ENCODE measurements at regions not wholly inside any gene's neighbourhood (a gene's known extent, or its start where the extent isn't known, plus 50 kb on each side); places are given as distances from the start of the nearest gene placed in this dataset.

- no peaks in the 10 kb centered on the region for H3K4me1 ChIP-seq (ENCODE audit: control insufficient read depth, insufficient read depth, low read length)
- no peak overlapping the region for H3K4me3 ChIP-seq (ENCODE audit: low read length in 2 of 2)
- no peak overlapping the region for H3K27ac ChIP-seq (ENCODE audit: low read length)
- no peaks in the 10 kb centered on the region for H3K36me3 ChIP-seq (ENCODE audit: control insufficient read depth in 2 of 2, insufficient read depth in 2 of 2, low read length in 2 of 2)
- H3K27me3 ChIP-seq (ENCODE audit: control insufficient read depth in 1 of 2, insufficient read depth in 2 of 2, low read length in 2 of 2): peaks cover 0 to 5% of the 10 kb centered on the region in 2 donors
- H3K9ac ChIP-seq (ENCODE audit: low read length in 2 of 2): no peak overlapping the region
- no peaks in the 10 kb centered on the region for H3K9me3 ChIP-seq (ENCODE audit: control insufficient read depth in 2 of 2, low read length in 2 of 2)
Observed at GRCh38 chrX:9329056-9329455, 135.8 kb upstream of the TBL1X start.

GRCh38 chrX:9330249-9330982, 134.4 kb upstream of the TBL1X start:
- Histone ChIP-seq H3K27me3 (ENCODE audit: control insufficient read depth in 1 of 2, insufficient read depth in 2 of 2, low read length in 2 of 2) (peaks cover 0 to 5% of the 10 kb centered on the region in 2 donors), H3K36me3 (ENCODE audit: control insufficient read depth in 2 of 2, insufficient read depth in 2 of 2, low read length in 2 of 2) (no peaks in the 10 kb centered on the region), H3K4me1 (ENCODE audit: control insufficient read depth, insufficient read depth, low read length) (no peaks in the 10 kb centered on the region), H3K27ac (ENCODE audit: low read length) (no peak overlapping the region), H3K4me3 (ENCODE audit: low read length in 2 of 2) (no peak overlapping the region), H3K9me3 (ENCODE audit: control insufficient read depth in 2 of 2, low read length in 2 of 2) (no peaks in the 10 kb centered on the region), H3K9ac (ENCODE audit: low read length in 2 of 2) (no peak overlapping the region)

- no peaks in the 10 kb centered on the region for H3K9me3 ChIP-seq (ENCODE audit: control insufficient read depth in 2 of 2, low read length in 2 of 2)
- H3K27me3 ChIP-seq (ENCODE audit: control insufficient read depth in 1 of 2, insufficient read depth in 2 of 2, low read length in 2 of 2): peaks cover 0 to 2% of the 10 kb centered on the region in 2 donors
- H3K9ac ChIP-seq (ENCODE audit: low read length in 2 of 2): no peak overlapping the region
- H3K36me3 ChIP-seq (ENCODE audit: control insufficient read depth in 2 of 2, insufficient read depth in 2 of 2, low read length in 2 of 2): no peaks in the 10 kb centered on the region
- H3K27ac ChIP-seq (ENCODE audit: low read length): no peak overlapping the region
- peaks cover 4% of the 10 kb centered on the region for H3K4me1 ChIP-seq (ENCODE audit: control insufficient read depth, insufficient read depth, low read length)
- no peak overlapping the region for H3K4me3 ChIP-seq (ENCODE audit: low read length in 2 of 2)
Observed at GRCh38 chrX:9333873-9334560, 130.8 kb upstream of the TBL1X start.

GRCh38 chrX:9335251-9335650, 129.6 kb upstream of the TBL1X start:
- Histone ChIP-seq H3K9me3 (ENCODE audit: control insufficient read depth in 2 of 2, low read length in 2 of 2) (no peaks in the 10 kb centered on the region), H3K27me3 (ENCODE audit: control insufficient read depth in 1 of 2, insufficient read depth in 2 of 2, low read length in 2 of 2) (peaks cover 0 to 2% of the 10 kb centered on the region in 2 donors), H3K36me3 (ENCODE audit: control insufficient read depth in 2 of 2, insufficient read depth in 2 of 2, low read length in 2 of 2) (no peaks in the 10 kb centered on the region), H3K9ac (ENCODE audit: low read length in 2 of 2) (no peak overlapping the region), H3K27ac (ENCODE audit: low read length) (no peak overlapping the region), H3K4me3 (ENCODE audit: low read length in 2 of 2) (no peak overlapping the region), H3K4me1 (ENCODE audit: control insufficient read depth, insufficient read depth, low read length) (peaks cover 6% of the 10 kb centered on the region)

GRCh38 chrX:9336456-9336855, 128.4 kb upstream of the TBL1X start:
- Histone ChIP-seq H3K9ac (ENCODE audit: low read length in 2 of 2) (no peak overlapping the region), H3K9me3 (ENCODE audit: control insufficient read depth in 2 of 2, low read length in 2 of 2) (no peaks in the 10 kb centered on the region), H3K27ac (ENCODE audit: low read length) (no peak overlapping the region), H3K4me1 (ENCODE audit: control insufficient read depth, insufficient read depth, low read length) (peaks cover 14% of the 10 kb centered on the region), H3K27me3 (ENCODE audit: control insufficient read depth in 1 of 2, insufficient read depth in 2 of 2, low read length in 2 of 2) (peaks cover 0 to 2% of the 10 kb centered on the region in 2 donors), H3K4me3 (ENCODE audit: low read length in 2 of 2) (no peak overlapping the region), H3K36me3 (ENCODE audit: control insufficient read depth in 2 of 2, insufficient read depth in 2 of 2, low read length in 2 of 2) (no peaks in the 10 kb centered on the region)

- Histone ChIP-seq H3K27ac (ENCODE audit: low read length) (no peak overlapping the region), H3K4me1 (ENCODE audit: control insufficient read depth, insufficient read depth, low read length) (peaks cover 14% of the 10 kb centered on the region), H3K36me3 (ENCODE audit: control insufficient read depth in 2 of 2, insufficient read depth in 2 of 2, low read length in 2 of 2) (no peaks in the 10 kb centered on the region), H3K4me3 (ENCODE audit: low read length in 2 of 2) (no peak overlapping the region), H3K9me3 (ENCODE audit: control insufficient read depth in 2 of 2, low read length in 2 of 2) (no peaks in the 10 kb centered on the region), H3K9ac (ENCODE audit: low read length in 2 of 2) (no peak overlapping the region), H3K27me3 (ENCODE audit: control insufficient read depth in 1 of 2, insufficient read depth in 2 of 2, low read length in 2 of 2) (peaks cover 0 to 2% of the 10 kb centered on the region in 2 donors)
Observed at GRCh38 chrX:9337046-9337445, 127.8 kb upstream of the TBL1X start.

GRCh38 chrX:9338986-9339385, 125.9 kb upstream of the TBL1X start:
- no peak overlapping the region for H3K4me3 ChIP-seq (ENCODE audit: low read length in 2 of 2)
- H3K27ac ChIP-seq (ENCODE audit: low read length): no peak overlapping the region
- H3K36me3 ChIP-seq (ENCODE audit: control insufficient read depth in 2 of 2, insufficient read depth in 2 of 2, low read length in 2 of 2): no peaks in the 10 kb centered on the region
- no peaks in the 10 kb centered on the region for H3K27me3 ChIP-seq (ENCODE audit: control insufficient read depth in 1 of 2, insufficient read depth in 2 of 2, low read length in 2 of 2)
- no peak overlapping the region for H3K9ac ChIP-seq (ENCODE audit: low read length in 2 of 2)
- peaks cover 18% of the 10 kb centered on the region for H3K4me1 ChIP-seq (ENCODE audit: control insufficient read depth, insufficient read depth, low read length)
- H3K9me3 ChIP-seq (ENCODE audit: control insufficient read depth in 2 of 2, low read length in 2 of 2): no peaks in the 10 kb centered on the region

GRCh38 chrX:9339603-9340491, 125.0 kb upstream of the TBL1X start:
- no peaks in the 10 kb centered on the region for H3K9me3 ChIP-seq (ENCODE audit: control insufficient read depth in 2 of 2, low read length in 2 of 2)

GRCh38 chrX:9340598-9341290, 124.1 kb upstream of the TBL1X start:
- Histone ChIP-seq H3K36me3 (ENCODE audit: control insufficient read depth in 2 of 2, insufficient read depth in 2 of 2, low read length in 2 of 2) (no peaks in the 10 kb centered on the region), H3K9me3 (ENCODE audit: control insufficient read depth in 2 of 2, low read length in 2 of 2) (no peaks in the 10 kb centered on the region), H3K9ac (ENCODE audit: low read length in 2 of 2) (peak overlapping the region in 1 of 2 donors; percentile 4), H3K27ac (ENCODE audit: low read length) (peak overlapping the region; percentile 53), H3K4me1 (ENCODE audit: control insufficient read depth, insufficient read depth, low read length) (peaks cover 18% of the 10 kb centered on the region), H3K4me3 (ENCODE audit: low read length in 2 of 2) (peak overlapping the region in 1 of 2 donors; percentile 3), H3K27me3 (ENCODE audit: control insufficient read depth in 1 of 2, insufficient read depth in 2 of 2, low read length in 2 of 2) (no peaks in the 10 kb centered on the region)

More at GRCh38 chrX:9339603-9340491, 125.0 kb upstream of the TBL1X start:
- Histone ChIP-seq H3K36me3 (ENCODE audit: control insufficient read depth in 2 of 2, insufficient read depth in 2 of 2, low read length in 2 of 2) (no peaks in the 10 kb centered on the region), H3K4me1 (ENCODE audit: control insufficient read depth, insufficient read depth, low read length) (peaks cover 18% of the 10 kb centered on the region), H3K9ac (ENCODE audit: low read length in 2 of 2) (no peak overlapping the region), H3K27me3 (ENCODE audit: control insufficient read depth in 1 of 2, insufficient read depth in 2 of 2, low read length in 2 of 2) (no peaks in the 10 kb centered on the region), H3K27ac (ENCODE audit: low read length) (no peak overlapping the region), H3K4me3 (ENCODE audit: low read length in 2 of 2) (no peak overlapping the region)

Data from stomach smooth muscle (tissue), 2 donors.